ENCODE measurements at regions not wholly inside any gene's neighbourhood (a gene's known extent, or its start where the extent isn't known, plus 50 kb on each side); places are given as distances from the start of the nearest gene placed in this dataset.

DNA sequence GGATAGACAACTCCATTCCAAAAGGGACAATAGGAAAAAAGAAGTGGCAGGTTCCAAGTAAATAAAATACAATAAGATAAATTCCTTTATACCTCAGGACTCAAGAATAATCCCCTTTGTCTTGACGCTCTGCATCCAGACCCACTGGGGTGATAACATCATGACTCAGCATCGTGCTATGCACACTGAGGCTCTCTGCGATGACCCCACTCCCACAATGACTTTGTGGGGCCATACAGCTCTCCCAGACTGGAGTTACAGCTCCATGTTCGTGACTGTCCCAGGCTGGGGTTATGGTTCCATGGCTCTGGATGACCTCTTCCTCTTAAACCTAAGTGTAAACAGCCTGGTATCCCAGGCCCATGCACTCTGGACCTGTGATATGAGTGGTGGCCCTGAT, 254.5 kb upstream of the ADGRL3 start:
- no TSS peak for BruUV-seq (replicated peaks)
- no peak for TF ChIP-seq EZH2 (IDR thresholded peaks at IDR 0.05; ENCODE audit: borderline replicate concordance, low read depth, low read length, poor library complexity, severe bottlenecking)
- TF ChIP-seq CTCF (conservative IDR thresholded peaks at IDR 0.05; ENCODE audit: low read depth, low read length): no peak
- intact Hi-C loops (cut with micrococcal nuclease; ENCODE audit: unreplicated experiment): no loop called here

DNA sequence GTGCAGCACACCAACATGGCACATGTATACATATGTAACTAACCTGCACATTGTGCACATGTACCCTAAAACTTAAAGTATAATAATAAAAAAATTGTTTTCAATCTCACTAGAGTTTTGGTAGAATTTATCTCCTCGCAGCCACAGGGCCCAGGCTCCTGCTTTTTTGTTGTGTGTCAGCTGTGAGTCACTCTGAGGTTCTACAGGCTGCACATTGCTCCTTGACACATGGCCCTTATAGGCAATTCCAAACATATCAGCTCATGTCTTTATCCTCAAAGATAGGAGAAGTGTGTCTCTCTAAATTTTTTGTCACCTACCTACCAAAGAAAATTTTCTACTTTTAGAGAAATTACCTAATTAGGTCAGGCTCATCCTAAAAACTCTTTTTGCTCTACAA, 252.1 kb upstream of the ADGRL3 start:
- ChIA-PET CTCF (no interaction called here), POLR2A (ENCODE audit: low non-redundant PET) (no interaction called here)
- Histone ChIP-seq H3K9me3 (ENCODE audit: low read depth, low read length, poor library complexity, severe bottlenecking) (no peaks in the 10 kb centered on the region), H3K36me3 (ENCODE audit: insufficient read depth, low read length, poor library complexity, severe bottlenecking) (no peaks in the 10 kb centered on the region), H3K4me3 (ENCODE audit: low read depth, low read length, poor library complexity, severe bottlenecking) (no peak overlapping the region), H3K27me3 (replicated peaks; ENCODE audit: insufficient read depth, low read depth, low read length, poor library complexity) (no peaks in the 10 kb centered on the region), H3K27ac (ENCODE audit: low read depth, low read length, poor library complexity, severe bottlenecking) (no peak overlapping the region), H3K4me1 (ENCODE audit: insufficient read depth, low read length, poor library complexity, severe bottlenecking) (no peaks in the 10 kb centered on the region)
- BruUV-seq (replicated peaks): no TSS peak
- TF ChIP-seq EZH2 (IDR thresholded peaks at IDR 0.05; ENCODE audit: borderline replicate concordance, low read depth, low read length, poor library complexity, severe bottlenecking) (no peak), CTCF (conservative IDR thresholded peaks at IDR 0.05; ENCODE audit: low read depth, low read length) (no peak)
- intact Hi-C loops (cut with micrococcal nuclease; ENCODE audit: unreplicated experiment): no loop called here
- no peak for DNase-seq (ENCODE audit: low spot score)

More for the DNA sequence above, 254.5 kb upstream of the ADGRL3 start:
- H3K27me3 ChIP-seq (replicated peaks; ENCODE audit: insufficient read depth, low read depth, low read length, poor library complexity): no peaks in the 10 kb centered on the region
- no peaks in the 10 kb centered on the region for H3K36me3 ChIP-seq (ENCODE audit: insufficient read depth, low read length, poor library complexity, severe bottlenecking)
- CTCF ChIA-PET: no interaction called here
- DNase-seq (ENCODE audit: low spot score): no peak
- H3K4me1 ChIP-seq (ENCODE audit: insufficient read depth, low read length, poor library complexity, severe bottlenecking): no peaks in the 10 kb centered on the region
- H3K27ac ChIP-seq (ENCODE audit: low read depth, low read length, poor library complexity, severe bottlenecking): no peak overlapping the region
- H3K4me3 ChIP-seq (ENCODE audit: low read depth, low read length, poor library complexity, severe bottlenecking): no peak overlapping the region
- POLR2A ChIA-PET (ENCODE audit: low non-redundant PET): no interaction called here
- H3K9me3 ChIP-seq (ENCODE audit: low read depth, low read length, poor library complexity, severe bottlenecking): no peaks in the 10 kb centered on the region

GRCh38 chr4:60952921-60953320, 247.2 kb upstream of the ADGRL3 start:
- no peak for DNase-seq (ENCODE audit: low spot score)
- TF ChIP-seq CTCF (conservative IDR thresholded peaks at IDR 0.05; ENCODE audit: low read depth, low read length) (no peak), EZH2 (IDR thresholded peaks at IDR 0.05; ENCODE audit: borderline replicate concordance, low read depth, low read length, poor library complexity, severe bottlenecking) (no peak)
- Histone ChIP-seq H3K27ac (ENCODE audit: low read depth, low read length, poor library complexity, severe bottlenecking) (no peak overlapping the region), H3K4me3 (ENCODE audit: low read depth, low read length, poor library complexity, severe bottlenecking) (no peak overlapping the region), H3K9me3 (ENCODE audit: low read depth, low read length, poor library complexity, severe bottlenecking) (no peaks in the 10 kb centered on the region), H3K36me3 (ENCODE audit: insufficient read depth, low read length, poor library complexity, severe bottlenecking) (no peaks in the 10 kb centered on the region), H3K4me1 (ENCODE audit: insufficient read depth, low read length, poor library complexity, severe bottlenecking) (no peaks in the 10 kb centered on the region), H3K27me3 (replicated peaks; ENCODE audit: insufficient read depth, low read depth, low read length, poor library complexity) (no peaks in the 10 kb centered on the region)
- CTCF ChIA-PET: no interaction called here
- intact Hi-C loops (cut with micrococcal nuclease; ENCODE audit: unreplicated experiment): no loop called here
- POLR2A ChIA-PET (ENCODE audit: low non-redundant PET): no interaction called here
- BruUV-seq (replicated peaks): no TSS peak
